SK-N-MC (cell line): ENCODE measurements at regions not wholly inside any gene's neighbourhood (a gene's known extent, or its start where the extent isn't known, plus 50 kb on each side); places are given as distances from the start of the nearest gene placed in this dataset.

Experiments used
- DNase-seq: peaks from one replicate; pipeline ENCODE4 v3.0.0-alpha.2; 2011; ENCODE audit warnings: low read depth, low spot score
- H3K27ac ChIP-seq: fragments of 200-600 bp; sonication (generic); 2 replicates; pipeline ENCODE4 v1.5.1; 2016; ENCODE audit warnings: mixed run types
- H3K36me3 ChIP-seq: fragments of 200-600 bp; sonication (generic); 2 replicates; pipeline ENCODE4 v1.6.1; 2017; ENCODE audit warnings: antibody characterized with exemption, low read length, mixed read lengths; ENCODE audit not compliant: insufficient read depth
- H3K4me3 ChIP-seq: fragments of 200-600 bp; sonication (generic); 2 replicates; pipeline ENCODE4 v1.5.1; 2016
- H3K9ac ChIP-seq: fragments of 200-600 bp; sonication (generic); 2 replicates; pipeline ENCODE4 v1.8.0; 2017; ENCODE audit warnings: mixed run types, mixed read lengths; ENCODE audit not compliant: insufficient read length
- H3K9me3 ChIP-seq: fragments of 200-600 bp; sonication (generic); 2 replicates; pipeline ENCODE4 v1.6.1; 2017; ENCODE audit warnings: low read depth, mild to moderate bottlenecking, antibody characterized with exemption, low read length, moderate library complexity, mixed read lengths
- EZH2 ChIP-seq: fragments of 200-600 bp; sonication (generic); IDR thresholded peaks from one replicate; pipeline ENCODE4 v1.6.1; 2017; ENCODE audit warnings: antibody characterized with exemption
- FOXP2 ChIP-seq: optimal IDR thresholded peaks from 2 replicates; pipeline ENCODE3; 2011; ENCODE audit warnings: mild to moderate bottlenecking, moderate library complexity; ENCODE audit not compliant: insufficient read depth; ENCODE audit errors: extremely low read length, control extremely low read depth
- POLR2AphosphoS5 ChIP-seq: IDR thresholded peaks from 2 replicates; pipeline ENCODE4 v1.6.1; 2012; ENCODE audit warnings: mild to moderate bottlenecking, low read depth, low read length, borderline replicate concordance

DNA sequence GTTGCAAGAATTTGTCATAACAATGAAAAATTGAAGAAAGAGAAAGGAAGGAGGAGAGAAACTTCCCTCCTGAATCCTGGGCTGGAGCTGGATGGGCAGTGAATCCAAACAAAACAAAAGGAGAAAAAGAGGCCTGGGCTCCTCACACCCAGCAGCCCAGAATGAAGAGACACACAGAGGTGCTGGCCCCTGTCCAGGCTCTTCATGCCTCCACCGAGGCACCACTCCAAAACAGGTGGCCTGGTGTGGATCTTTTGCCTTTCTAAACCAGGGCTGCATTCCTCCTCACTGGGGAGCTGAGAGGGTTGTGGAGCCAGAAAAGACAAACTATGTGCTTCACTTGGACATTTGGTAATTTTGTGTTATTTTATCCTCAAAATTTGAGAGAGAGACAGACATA, 76.0 kb downstream of the FAM124B start:
- H3K9me3 ChIP-seq, result no peaks in the 10 kb centered on the region
- TF ChIP-seq POLR2AphosphoS5, result no peak
- TF ChIP-seq FOXP2, result no peak
- no peak for TF ChIP-seq EZH2
- DNase-seq, result no peak
- H3K27ac ChIP-seq, result no peak overlapping the region
- H3K4me3 ChIP-seq, result no peak overlapping the region
- H3K9ac ChIP-seq, result no peak overlapping the region
- H3K36me3 ChIP-seq, result no peaks in the 10 kb centered on the region

DNA sequence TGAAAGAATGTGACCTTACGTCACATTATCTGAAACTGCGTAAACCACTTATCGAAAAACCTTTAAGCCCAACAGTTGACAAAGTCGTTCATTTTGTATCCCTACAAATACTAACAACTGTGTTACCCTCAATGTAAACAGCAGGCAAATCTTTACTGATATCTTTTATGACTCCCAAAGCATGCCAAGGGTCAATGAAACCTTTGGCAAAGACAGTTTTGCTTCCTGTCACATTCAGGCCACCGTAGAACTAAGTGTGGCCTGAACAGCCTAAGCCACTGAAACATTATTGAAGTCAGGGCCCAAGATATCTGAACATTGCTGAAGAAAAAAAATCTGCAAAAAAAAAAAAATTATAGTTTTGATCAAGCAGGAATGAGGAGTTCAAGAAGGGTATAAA, 77.3 kb downstream of the FAM124B start:
- no peak for DNase-seq
- Histone ChIP-seq H3K27ac (no peak overlapping the region), H3K9me3 (no peaks in the 10 kb centered on the region), H3K36me3 (no peaks in the 10 kb centered on the region), H3K9ac (no peak overlapping the region), H3K4me3 (no peak overlapping the region)
- TF ChIP-seq POLR2AphosphoS5, result no peak
- no peak for TF ChIP-seq FOXP2

DNA sequence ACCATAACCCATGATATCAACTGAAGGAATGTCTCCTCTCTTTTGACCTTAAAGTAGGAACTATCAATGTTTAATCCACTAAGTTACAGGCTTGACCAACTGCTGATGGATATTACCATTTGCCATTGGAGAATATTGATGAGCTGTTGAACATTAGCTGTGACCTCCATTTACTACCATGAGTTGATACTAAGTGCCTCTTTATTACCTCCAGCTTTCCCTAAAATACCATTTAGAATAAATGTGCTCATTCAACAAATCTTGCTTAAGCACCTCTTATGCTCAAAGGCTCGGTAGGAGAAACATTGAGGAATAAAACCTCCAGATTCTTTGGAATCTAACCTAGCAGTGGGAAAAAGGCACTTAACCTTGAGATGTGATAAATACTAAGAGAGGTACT, 81.2 kb downstream of the FAM124B start:
- no peak overlapping the region for H3K9ac ChIP-seq
- no peak overlapping the region for H3K27ac ChIP-seq
- no peaks in the 10 kb centered on the region for H3K9me3 ChIP-seq
- no peak for DNase-seq
- H3K36me3 ChIP-seq, result no peaks in the 10 kb centered on the region
- TF ChIP-seq POLR2AphosphoS5 (no peak), FOXP2 (no peak), EZH2 (no peak)
- H3K4me3 ChIP-seq, result no peak overlapping the region

- TF ChIP-seq EZH2, result no peak
- no peak for TF ChIP-seq POLR2AphosphoS5
- TF ChIP-seq FOXP2, result no peak
- Histone ChIP-seq H3K36me3 (no peaks in the 10 kb centered on the region), H3K27ac (no peak overlapping the region), H3K9ac (no peak overlapping the region), H3K4me3 (no peak overlapping the region), H3K9me3 (no peaks in the 10 kb centered on the region)
- DNase-seq, result no peak
Measured at GRCh38 chr2:224319750-224320149, 82.2 kb downstream of the FAM124B start.

DNA sequence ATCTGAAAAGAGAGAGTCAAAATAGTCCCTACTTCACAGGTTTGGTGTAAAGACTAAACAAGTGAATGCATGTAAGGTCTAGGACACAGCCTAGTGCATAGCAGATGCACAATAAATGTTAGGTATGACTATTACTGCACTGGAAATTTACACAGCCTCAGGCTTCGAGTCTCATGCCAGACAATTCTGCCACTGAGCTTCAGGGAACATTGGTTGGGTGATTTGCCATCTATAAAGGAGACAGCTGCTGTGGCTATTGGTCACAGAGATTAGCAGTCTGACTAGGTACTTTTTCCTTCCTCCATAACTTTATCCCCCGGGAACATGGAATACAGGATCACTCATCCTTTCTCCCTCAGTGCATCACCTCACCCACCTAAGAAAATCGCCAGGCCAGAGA, 89.2 kb downstream of the FAM124B start:
- no peak for DNase-seq
- TF ChIP-seq EZH2 (no peak), FOXP2 (no peak), POLR2AphosphoS5 (no peak)
- no peak overlapping the region for H3K9ac ChIP-seq
- H3K27ac ChIP-seq, result no peak overlapping the region
- no peak overlapping the region for H3K4me3 ChIP-seq
- H3K36me3 ChIP-seq, result no peaks in the 10 kb centered on the region
- no peaks in the 10 kb centered on the region for H3K9me3 ChIP-seq

DNA sequence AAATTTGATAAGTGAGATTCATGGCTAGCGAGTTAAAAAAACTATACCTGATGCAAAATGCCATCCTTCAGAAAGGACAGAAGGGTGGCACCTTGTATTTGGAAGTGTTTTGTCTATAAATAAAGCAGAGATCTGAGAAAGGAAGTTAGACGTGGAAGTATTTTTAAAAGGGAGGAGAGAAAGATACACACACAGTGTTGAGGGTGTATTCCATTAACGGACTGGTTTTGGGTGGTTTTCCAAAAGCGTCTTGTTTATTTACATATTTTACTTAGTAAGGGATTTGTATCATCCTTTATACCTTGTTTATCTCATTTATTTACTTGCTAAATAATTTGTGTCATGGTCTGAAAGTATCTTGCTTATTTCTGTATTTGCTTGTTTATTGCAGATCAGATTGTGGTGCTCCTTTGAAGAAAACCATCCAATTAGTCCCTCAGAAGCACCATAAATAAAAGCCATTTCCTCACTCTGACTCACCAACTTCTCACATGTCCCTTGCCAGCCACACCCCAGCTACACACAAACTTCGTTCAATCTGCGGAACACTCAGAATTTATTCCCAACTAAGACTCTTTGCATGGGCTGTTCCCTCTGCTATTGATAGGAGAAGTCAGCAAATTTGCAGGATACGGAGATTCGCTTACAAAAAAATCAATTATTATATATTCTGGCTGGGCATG, 90.8 kb downstream of the FAM124B start:
- no peaks in the 10 kb centered on the region for H3K36me3 ChIP-seq
- TF ChIP-seq FOXP2 (no peak), EZH2 (no peak), POLR2AphosphoS5 (no peak)
- no peak overlapping the region for H3K4me3 ChIP-seq
- H3K27ac ChIP-seq, result no peak overlapping the region
- no peak for DNase-seq
- no peaks in the 10 kb centered on the region for H3K9me3 ChIP-seq
- H3K9ac ChIP-seq, result no peak overlapping the region

DNA sequence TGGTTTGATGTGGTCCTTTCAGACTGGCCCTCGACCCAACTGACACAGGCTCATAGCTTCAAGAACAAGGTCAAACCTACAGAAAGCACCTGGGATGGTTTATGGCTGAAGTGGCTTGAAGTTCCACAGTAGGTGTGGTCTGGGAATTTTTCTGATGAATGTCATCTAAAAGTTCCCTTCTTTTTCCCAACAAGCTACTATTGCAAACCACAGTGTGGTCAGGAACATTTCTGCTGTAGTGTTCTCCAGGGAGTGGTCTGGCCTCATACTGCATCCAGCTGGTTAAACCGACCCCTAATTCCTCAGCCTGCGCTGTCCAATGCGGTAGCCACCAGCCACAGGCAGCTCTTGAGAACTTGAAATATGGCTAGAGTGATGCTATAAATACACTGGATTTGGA, 92.7 kb downstream of the FAM124B start:
- H3K9ac ChIP-seq, result no peak overlapping the region
- no peak for DNase-seq
- no peaks in the 10 kb centered on the region for H3K36me3 ChIP-seq
- TF ChIP-seq POLR2AphosphoS5, result no peak
- no peak for TF ChIP-seq EZH2
- TF ChIP-seq FOXP2, result no peak
- H3K4me3 ChIP-seq, result no peak overlapping the region
- no peaks in the 10 kb centered on the region for H3K9me3 ChIP-seq
- no peak overlapping the region for H3K27ac ChIP-seq

GRCh38 chr2:224308272-224308911, 93.5 kb downstream of the FAM124B start:
- Histone ChIP-seq H3K4me3 (no peak overlapping the region), H3K27ac (no peak overlapping the region), H3K36me3 (no peaks in the 10 kb centered on the region), H3K9me3 (no peaks in the 10 kb centered on the region), H3K9ac (no peak overlapping the region)
- TF ChIP-seq FOXP2, result no peak
- no peak for TF ChIP-seq EZH2
- no peak for TF ChIP-seq POLR2AphosphoS5
- DNase-seq, result no peak
